ENCODE measurements at regions not wholly inside any gene's neighbourhood (a gene's known extent, or its start where the extent isn't known, plus 50 kb on each side); places are given as distances from the start of the nearest gene placed in this dataset.
"Not testable (repeated sequence)": the region's sequence is repeated elsewhere in the genome, so short reads cannot be mapped to it uniquely, and the experiment has no call there.

DNA sequence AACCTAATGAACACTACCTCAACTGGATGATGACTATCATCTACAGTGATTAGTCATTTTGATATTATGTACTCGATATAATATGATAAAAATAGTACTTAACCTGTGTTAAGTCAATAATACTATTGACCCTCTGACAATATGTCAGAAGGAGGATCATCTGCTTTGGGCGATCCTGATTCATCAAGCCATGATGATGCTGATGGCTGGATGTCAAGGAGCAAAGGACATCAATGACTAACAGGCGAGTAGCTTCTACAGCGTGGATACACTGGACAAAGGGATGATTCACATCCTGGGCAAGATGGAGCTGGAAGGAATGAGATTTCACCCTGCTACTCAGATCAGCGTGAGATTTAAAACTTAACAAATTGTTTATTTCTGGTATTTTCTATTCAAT, 94.4 kb upstream of the SKAP2 start:
- no peak for DNase-seq (ENCODE audit: low read depth, low spot score)

DNA sequence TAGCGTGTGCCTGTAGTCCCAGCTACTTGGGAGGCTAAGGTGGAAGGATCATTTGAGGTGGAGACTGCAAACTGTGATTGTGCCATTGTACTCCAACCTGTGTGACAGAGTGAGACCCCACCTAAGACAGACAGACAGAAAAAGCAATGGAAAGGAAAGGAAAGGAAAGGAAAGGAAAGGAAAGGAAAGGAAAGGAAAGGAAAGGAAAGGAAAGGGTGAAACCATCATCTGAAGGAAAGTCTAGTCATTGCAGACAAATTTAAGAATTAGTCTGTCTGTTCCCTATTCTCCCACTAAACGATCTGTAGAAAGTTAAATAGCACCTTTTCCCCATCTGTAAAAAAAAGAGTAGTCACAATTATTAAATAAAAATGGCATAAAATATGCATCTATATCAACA, 91.1 kb upstream of the SKAP2 start:
- DNase-seq (ENCODE audit: low read depth, low spot score), result no peak

DNA sequence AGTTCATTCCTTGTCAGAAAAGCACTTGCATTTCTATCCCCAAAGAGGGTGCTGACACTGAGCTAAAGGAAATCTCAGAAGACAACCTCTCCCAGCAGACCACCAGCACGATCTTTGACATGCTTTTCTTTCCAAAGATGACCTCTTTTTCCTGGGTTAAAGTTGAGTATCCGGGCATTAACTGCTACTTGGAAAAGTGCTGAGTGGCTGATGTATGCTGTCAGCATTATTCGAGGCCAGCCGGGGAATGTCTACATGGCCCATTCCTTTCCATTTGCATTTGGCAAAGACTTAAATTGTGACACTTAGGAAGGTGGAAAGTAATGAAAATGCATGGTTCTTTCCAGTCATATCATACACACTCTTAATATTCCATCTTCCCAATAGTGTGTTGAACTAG, 90.6 kb upstream of the SKAP2 start:
- no peak for DNase-seq (ENCODE audit: low read depth, low spot score)

DNA sequence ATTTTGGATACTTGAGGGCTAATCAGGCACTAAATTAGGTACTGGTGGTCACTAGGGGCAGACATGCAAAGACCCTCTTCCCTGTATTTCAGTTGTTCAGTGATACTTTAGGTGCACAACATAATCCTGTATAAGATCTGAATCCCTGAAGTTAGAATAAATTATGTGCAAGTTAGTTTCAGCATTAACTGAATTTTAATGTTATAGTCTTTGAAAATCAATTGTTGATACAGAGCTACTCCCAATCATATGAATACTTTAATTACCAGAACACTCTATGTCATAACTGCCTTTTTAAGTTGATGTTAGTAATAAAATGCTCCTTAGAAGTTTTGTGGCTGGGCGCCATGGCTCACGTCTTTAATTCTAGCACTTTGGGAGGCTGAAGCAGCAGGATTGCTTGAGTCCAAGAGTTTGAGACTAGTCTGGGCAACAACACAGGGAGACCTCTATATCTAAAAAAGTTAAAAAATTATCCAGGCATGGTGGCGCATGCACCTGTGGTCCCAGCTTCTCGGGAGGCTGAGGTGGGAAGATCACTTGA, 87.1 kb upstream of the SKAP2 start:
- no peak for DNase-seq (ENCODE audit: low read depth, low spot score)

DNA sequence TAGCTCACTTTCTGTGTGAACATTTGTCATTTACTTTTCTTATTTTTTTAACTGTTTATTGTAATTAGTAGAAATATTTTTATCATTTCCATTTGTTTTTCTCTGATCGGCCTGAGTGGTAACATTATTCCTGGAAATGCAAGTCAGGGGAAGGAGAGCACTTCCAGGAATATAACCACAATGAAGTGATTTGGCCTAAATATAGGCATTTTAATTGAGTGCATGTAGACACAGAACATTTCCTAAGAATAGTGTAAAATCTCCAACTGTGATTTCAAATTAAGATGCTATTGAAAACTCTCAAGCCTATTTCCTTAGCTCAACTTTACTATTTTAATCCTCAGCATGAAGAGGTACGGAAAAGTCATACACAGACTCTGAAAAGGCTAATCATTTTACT, 86.5 kb upstream of the SKAP2 start:
- no peak for DNase-seq (ENCODE audit: low read depth, low spot score)

DNA sequence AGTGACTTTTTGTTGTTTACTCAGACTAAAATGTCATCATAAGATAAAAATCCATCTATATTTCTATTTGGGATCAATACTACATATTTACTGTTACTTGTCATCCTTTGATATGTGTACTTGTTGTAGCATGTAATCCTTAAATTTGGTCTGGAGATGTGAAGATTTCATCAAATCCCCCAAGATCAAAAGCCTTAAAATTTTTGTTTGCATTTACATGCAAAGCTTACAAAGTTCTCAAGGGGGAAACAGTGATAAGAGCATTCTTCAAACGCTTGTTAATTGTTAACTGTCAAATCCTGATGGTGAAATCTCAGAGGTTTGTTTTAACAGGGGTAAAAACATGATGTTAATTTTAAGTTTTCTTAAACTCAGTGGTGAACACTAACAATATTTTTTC, 84.9 kb upstream of the SKAP2 start:
- DNase-seq (ENCODE audit: low read depth, low spot score), result no peak

DNA sequence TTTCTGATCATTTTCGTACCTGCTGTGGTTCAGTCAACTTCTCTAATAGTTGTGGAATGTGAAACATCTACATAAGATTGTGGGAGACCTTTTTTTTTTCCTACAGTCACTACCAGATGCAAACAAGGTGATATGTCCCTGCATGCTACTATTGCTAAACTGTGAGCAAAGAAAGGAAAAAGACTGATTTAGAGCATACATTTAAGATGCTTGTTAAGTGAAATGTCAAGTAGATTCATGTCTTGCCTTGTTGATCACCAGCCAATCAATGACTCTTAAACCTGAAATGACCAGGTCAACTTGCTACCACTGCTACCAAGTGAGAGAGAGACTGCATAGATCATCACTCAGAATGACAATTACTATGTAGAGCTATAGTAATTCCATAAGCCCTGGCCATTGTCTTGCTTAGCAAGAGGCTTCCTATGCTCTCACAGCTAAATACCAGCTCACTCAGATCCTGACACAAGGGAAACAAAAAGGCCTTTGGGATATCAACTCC, 84.3 kb upstream of the SKAP2 start:
- no peak for DNase-seq (ENCODE audit: low read depth, low spot score)

DNA sequence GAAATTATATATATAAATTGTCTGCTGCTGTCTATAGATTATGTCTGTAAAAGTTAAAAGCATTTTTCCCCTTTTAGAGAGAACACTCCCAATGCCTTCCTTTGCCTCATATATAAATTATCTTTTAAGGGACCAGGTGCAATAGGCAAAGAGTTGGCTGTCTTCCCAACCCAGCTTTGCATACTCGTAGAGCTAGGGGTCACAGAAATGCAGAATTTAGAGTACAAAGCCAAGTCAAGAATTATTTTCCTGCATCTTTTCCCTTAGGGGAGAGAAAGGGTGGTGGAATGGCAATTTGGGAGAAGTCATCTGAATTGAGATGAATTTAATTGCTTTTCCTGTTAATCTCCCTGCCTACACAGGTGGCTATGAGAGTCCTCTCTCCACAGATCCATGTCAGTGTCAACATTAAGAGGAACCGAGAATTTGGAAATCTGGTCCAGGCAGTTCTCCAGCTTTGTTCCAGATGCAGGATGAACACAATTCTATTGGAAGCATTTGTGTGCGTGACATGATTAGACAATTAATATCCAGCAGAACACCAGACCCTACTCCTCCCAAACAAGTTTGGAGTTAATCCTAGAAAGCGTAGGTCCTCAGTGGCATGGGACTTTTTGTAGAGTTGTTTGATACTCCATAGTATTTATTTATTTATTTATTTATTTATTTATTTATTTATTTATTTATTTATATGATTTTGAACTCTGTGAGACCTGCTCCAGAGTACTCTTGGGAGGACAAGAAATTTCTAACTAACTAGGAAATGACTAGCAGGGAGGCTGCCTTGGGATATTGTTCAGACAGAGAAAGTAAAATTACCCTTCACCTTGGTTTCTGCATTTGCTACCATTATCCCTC, 80.3 kb upstream of the SKAP2 start:
- no peak for DNase-seq (ENCODE audit: low read depth, low spot score)

DNA sequence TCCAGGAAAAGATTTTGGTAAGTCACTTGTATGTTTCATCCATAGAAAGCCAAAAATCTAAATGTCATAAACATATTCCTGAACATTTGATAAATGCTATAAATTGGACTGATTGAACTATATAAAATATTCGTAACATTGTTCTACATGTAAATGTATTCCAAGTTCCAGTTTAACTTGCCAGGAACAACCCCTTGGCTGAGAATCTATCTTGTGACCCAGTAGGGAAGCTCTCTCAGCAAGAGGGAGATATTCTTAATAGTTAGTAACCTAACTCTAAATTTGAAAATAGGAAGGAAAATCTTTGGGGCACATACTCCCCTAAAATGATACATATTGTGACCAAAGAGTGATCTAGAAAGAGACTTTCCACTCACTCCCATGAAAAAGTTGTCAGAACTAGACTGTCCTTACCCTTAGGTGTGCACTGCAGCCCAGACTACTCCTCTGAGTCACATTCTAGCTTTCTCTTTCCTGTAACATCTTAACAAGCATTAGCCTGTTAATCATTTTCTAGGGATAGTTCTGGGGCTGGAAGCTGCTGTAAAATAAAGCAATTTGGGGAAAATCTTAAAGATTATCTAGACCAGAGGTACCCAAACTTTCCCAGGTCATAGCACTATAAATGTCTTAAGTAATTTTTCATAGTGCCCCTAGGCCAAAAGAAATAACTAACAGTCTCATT, 73.7 kb upstream of the SKAP2 start:
- DNase-seq (ENCODE audit: low read depth, low spot score), result no peak

DNA sequence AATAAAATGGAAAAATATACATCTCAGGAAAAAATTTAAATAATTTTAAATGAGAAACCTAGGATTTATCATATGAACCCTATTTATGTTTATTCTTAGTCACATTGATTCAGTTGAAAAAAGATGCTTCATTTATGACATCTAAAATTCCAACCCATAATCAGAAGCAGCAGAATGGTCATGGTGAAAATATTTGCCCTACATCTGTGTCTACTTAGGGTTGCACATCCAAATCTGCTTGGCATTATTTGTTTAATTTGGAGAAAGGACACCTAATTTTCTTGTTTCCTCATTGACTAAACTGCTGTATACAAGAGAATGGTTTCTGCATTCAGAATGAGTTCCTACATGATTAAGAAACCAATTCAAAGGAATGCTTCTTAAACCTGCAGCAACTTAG, 72.9 kb upstream of the SKAP2 start:
- no peak for DNase-seq (ENCODE audit: low read depth, low spot score)

DNA sequence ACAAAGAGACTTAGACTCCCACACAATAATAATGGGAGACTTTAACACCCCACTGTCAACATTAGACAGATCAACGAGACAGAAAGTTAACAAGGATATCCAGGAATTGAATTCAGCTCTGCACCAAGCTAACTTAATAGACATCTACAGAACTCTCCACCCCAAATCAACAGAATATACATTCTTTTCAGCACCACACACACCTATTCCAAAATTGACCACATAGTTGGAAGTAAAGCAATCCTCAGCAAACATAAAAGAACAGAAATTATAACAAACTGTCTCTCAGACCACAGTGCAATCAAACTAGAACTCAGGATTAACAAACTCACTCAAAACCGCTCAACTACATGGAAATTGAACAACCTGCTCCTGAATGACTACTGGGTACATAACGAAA, 68.2 kb upstream of the SKAP2 start:
- DNase-seq (ENCODE audit: low read depth, low spot score), result not testable (repeated sequence)

DNA sequence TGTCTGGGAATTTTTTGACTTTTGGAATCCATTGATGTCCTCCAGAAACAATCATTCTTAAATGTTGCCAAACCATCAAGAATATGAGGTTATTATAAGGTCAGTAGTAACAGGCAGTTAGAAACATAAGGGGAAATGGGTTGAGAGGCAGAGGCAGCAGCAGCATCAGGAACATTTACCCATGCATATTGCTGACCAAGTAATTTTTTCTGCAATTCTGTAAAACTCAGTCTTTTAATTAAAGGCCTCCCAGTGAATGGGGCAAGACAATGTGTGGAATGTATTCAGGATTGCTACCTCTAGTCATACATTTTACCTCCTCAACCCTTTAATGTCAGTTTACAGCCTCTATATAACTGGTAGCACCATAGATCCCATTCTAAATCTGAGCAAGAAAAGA, 66.5 kb upstream of the SKAP2 start:
- no peak for DNase-seq (ENCODE audit: low read depth, low spot score)

DNA sequence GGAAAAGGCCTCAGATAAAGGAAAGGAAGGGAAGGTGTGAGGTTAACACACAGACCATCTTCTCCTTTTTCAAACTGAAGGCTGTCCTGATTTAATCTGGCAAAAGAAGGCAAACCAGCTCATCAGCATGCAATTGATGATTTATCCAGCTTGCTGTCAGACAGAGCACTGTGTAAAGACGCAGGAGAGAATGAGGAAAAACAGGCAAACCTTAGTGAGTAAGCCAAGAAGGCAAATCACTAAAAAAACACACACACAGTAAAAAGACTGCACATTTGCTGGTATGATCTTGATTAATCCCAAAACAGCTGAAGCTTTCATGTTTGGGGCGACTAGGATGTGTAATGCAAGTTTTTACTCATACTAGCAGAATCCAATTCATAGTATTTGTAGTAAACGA, 65.8 kb upstream of the SKAP2 start:
- DNase-seq (ENCODE audit: low read depth, low spot score), result no peak

DNA sequence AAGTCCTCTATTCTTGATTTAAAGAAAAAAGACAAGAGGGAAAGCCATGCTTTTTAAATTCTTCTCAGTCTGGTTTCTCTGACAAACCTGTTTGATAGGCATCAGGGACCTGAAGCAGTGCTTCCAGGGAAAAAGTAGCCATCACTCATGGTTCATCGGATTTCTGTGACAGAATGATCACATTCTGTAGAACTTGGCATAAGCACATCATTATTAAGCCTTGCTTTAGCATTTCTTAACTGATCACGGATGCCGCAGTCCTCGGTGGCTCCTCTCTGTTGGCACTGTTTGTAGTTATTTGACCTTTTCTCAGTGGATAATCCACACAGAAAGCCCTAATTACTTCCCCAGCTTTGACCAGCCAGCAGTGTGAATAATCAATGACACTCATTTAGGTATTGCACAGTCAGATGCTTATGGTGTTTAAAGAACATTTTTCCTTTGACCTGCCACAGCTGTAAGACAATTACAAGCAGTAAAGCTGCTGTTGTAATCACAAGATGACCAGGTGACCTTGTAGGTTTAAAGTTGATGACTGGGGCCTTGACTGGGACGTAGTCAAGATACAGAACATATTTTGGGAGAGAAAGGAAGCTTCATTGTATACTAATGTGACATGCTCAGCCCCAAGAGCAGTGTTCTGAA, 64.4 kb upstream of the SKAP2 start:
- DNase-seq (ENCODE audit: low read depth, low spot score), result no peak

DNA sequence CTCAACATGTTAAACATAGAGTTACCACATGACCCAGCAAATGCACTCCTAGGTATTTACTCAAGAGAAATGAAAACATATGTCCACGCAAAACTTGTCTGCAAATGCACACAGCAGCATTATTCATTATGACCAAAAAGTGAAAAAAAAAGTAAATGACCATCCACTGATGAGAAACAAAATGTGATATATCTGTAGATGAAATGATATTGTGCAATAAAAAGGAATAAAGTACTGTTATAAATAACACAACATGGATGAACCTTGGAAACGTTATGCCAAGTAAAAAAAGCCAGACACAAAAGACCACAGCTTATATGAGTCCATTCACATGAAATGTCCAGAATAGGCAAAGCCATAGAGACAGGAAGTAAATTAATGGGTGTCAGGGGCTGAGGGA, 61.4 kb upstream of the SKAP2 start:
- no peak for DNase-seq (ENCODE audit: low read depth, low spot score)

DNA sequence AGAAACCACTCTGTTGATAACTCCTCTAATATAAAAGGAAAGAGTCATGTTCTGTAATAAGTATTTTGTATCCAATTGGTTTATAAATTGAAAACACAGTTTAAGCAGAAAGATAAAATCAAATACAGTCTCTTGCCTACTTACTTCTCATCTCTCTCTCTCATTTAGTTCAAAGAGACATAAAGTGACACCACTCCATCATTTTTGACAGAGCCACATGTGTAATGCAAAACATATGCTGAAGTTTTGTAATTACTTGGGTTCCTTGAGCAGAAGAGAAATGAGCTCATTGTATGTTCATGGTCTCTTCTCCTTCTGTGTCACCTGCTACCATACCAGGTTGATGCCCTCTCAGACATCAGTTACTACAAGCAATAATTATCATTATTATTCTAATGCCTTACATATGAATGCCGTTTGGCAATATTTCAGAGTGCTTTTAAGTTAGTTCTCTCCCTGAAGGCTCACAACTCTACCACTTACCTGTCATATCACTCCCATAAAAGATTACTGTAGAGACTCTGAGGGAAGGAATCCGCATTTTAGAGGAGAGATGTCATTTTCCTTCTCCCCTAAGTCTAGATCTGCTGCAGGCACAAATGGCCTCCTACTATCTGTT, 59.9 kb upstream of the SKAP2 start:
- DNase-seq (ENCODE audit: low read depth, low spot score), result no peak

DNA sequence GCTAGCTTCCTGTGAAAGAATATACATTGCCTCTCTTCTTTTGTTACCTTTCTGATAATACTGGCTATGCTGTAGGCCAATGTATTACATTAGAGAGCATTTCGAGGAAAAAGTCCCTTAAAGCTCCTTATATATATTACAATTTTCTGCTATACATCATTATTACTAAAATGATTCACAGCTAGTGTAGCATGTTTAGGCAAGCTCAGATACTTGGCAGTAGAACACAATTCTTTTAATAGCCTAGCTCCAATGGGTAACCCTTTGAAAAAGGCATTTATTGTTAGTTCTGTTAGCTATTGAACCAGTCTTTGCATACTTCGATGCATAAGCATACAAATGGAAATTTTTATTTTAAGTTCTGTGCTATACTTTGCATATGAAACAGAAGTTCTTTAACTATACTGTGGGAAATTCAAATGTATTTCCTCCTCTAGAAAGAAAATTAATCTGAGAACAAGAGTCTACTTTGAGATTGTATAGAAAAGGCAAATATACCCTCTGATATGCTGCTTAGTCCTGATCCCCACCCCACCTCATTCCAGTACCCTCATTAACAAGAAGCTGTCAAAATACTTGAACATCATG, 55.6 kb upstream of the SKAP2 start:
- no peak for DNase-seq (ENCODE audit: low read depth, low spot score)

DNA sequence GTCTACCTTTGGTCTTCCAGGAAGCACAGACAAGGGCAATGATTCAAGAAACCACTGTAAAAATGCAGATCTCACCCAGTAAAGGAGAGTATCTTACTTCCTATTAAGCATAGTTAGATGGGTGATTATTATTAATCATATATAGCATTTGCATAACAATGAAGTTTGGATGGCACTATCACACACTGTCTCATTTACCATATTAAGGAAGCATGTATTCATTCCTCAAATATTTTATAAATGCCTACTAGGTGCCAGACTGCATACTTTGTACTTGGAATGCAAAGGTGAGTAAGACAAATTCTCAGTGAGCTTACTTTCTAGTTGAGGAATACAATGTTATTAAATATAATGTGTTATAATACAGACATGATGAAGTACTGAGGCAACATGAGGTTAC, 53.9 kb upstream of the SKAP2 start:
- DNase-seq (ENCODE audit: low read depth, low spot score), result no peak

DNA sequence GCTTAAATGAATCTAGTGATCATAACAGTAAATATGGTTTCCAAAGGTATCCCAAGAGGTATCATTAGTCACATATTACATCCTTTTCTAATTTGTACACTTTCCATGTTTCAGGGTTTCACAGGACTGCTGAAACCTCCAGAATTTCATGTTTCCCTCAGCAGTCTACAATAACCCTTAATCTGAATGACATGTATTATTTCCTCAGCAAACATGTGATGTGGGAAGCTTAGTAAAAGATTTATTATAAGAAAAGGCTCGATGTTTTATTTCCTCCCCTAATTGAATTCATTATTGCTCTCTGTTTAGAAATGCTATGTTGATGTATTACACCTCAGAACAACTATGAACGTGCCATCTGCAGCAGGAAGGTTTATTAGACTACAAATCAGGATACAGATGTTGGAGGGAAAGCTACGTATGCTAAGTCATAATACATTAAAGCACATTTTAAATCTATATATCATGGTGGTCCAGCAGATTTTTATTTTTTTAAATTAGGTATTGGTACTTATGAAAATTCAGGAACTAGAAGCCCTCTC, 52.5 kb upstream of the SKAP2 start:
- no peak for DNase-seq (ENCODE audit: low read depth, low spot score)

DNA sequence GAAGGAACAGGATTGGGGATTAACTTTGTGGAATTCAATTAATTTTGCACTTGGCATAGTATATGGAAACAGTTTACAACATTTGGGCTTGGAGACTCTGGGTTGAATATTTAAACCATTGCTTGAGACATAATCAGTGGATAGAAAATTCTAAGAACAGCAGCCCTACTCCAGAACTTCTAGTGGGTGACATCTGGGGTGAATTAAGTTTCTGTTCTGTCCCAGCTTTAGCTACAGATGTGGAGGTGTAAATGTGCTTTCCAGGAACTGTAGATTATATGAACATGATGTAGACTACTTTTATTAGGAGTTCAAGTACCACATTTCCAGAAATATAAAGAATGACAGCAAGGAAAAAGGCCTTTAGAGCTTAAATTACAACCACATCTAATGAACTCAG, 51.9 kb upstream of the SKAP2 start:
- no peak for DNase-seq (ENCODE audit: low read depth, low spot score)
